Activated T-helper 2 cell treated with anti-CD3 and anti-CD28 coated beads, Interferon-gamma antibody, Interleukin-2, Interleukin-4, amounts not matched to agents 10 μg/mL and 5 μg/mL and 100 μg/mL, durations not matched to agents 14 hours and 24 hours and 36 hours (primary cell): ENCODE measurements at regions not wholly inside any gene's neighbourhood (a gene's known extent, or its start where the extent isn't known, plus 50 kb on each side); places are given as distances from the start of the nearest gene placed in this dataset.
"Not testable (repeated sequence)": the region's sequence is repeated elsewhere in the genome, so short reads cannot be mapped to it uniquely, and the experiment has no call there.

Experiments used
- DNase-seq: peaks from one replicate; pipeline ENCODE4 v3.0.0; 2021; ENCODE audit warnings: low spot score
- H3K27ac Mint-ChIP-seq: one replicate; pipeline ENCODE4 v1.8.0; 2021; ENCODE audit warnings: mixed read lengths
- H3K27me3 Mint-ChIP-seq: one replicate; pipeline ENCODE4 v1.8.0; 2021; ENCODE audit warnings: low read depth, mixed read lengths
- H3K36me3 Mint-ChIP-seq: one replicate; pipeline ENCODE4 v1.8.0; 2021; ENCODE audit warnings: low read depth, mixed read lengths
- H3K4me1 Mint-ChIP-seq: one replicate; pipeline ENCODE4 v1.8.0; 2021; ENCODE audit warnings: low read depth, mixed read lengths
- H3K4me3 Mint-ChIP-seq: one replicate; pipeline ENCODE4 v1.8.0; 2021; ENCODE audit warnings: low read depth, mild to moderate bottlenecking, moderate library complexity, mixed read lengths
- H3K9me3 Mint-ChIP-seq: one replicate; pipeline ENCODE4 v1.8.0; 2021; ENCODE audit warnings: mixed read lengths
- intact Hi-C: fragments of 100-400 bp; cut with micrococcal nuclease; formaldehyde crosslinking; loops from one replicate; pipeline ENCODE4 v1.15.1; 2023

- peaks cover 14% of the 10 kb centered on the region for H3K9me3 Mint-ChIP-seq
- H3K4me3 Mint-ChIP-seq, H3K4me1 Mint-ChIP-seq, intact Hi-C loops, H3K27me3 Mint-ChIP-seq, H3K27ac Mint-ChIP-seq, DNase-seq: not testable (repeated sequence)
- H3K36me3 Mint-ChIP-seq: peaks cover 31% of the 10 kb centered on the region
Observed at GRCh38 chr16:29218171-29218570, 188.3 kb downstream of the NPIPB11 start.

DNA sequence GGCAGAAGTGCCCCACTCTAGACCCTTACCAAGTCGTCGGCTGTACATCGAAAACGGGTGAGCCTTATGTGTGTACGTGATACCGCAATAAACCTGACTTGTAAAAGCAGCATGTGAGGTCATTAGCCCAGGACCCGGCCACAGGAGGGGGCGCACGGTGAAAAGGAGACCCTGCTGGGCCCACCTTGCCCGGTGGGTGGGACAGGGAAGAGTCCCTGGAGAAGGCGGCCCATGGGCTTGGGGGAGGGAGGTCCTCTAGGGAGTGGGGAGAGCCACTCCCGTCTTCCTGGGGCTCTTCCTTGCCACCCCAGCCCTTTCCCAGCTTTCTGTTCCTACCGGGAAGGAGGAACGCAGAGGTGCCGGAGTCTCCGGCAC is 188.8 kb downstream of the NPIPB11 start:
- not testable (repeated sequence) for H3K4me3 Mint-ChIP-seq, DNase-seq, H3K27me3 Mint-ChIP-seq

GRCh38 chr16:29217104-29217751 is 189.3 kb downstream of the NPIPB11 start:
- DNase-seq, intact Hi-C loops, H3K4me3 Mint-ChIP-seq, H3K4me1 Mint-ChIP-seq, H3K27me3 Mint-ChIP-seq, H3K27ac Mint-ChIP-seq: not testable (repeated sequence)
- Mint-ChIP-seq H3K36me3 (peaks cover 31% of the 10 kb centered on the region), H3K9me3 (peaks cover 13% of the 10 kb centered on the region)

More for the DNA sequence above, 188.8 kb downstream of the NPIPB11 start:
- H3K27ac Mint-ChIP-seq, intact Hi-C loops, H3K4me1 Mint-ChIP-seq: not testable (repeated sequence)
- peaks cover 31% of the 10 kb centered on the region for H3K36me3 Mint-ChIP-seq
- H3K9me3 Mint-ChIP-seq: peaks cover 13% of the 10 kb centered on the region

DNA sequence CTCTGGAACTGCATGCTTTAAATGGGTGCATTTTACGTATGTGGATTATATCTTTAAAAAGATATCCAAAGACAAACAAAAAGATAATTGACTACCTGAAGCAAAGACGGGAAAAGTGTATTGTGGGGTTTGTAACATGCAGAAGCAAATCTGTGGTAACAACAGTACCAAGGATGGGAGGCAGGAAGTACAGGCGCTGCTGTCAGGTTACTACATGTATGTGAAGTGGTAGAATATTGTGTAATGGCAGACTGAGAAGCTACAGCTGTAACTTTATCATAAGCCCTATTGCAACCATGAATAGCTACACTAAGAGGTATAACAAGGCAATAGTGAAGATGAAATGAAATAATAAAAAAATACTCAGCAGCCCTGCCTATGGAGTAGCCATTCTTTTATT is 192.7 kb downstream of the NPIPB11 start:
- H3K4me3 Mint-ChIP-seq, H3K27ac Mint-ChIP-seq, H3K4me1 Mint-ChIP-seq, H3K27me3 Mint-ChIP-seq, H3K9me3 Mint-ChIP-seq, DNase-seq, intact Hi-C loops: not testable (repeated sequence)
- peaks cover 19% of the 10 kb centered on the region for H3K36me3 Mint-ChIP-seq

- H3K27ac Mint-ChIP-seq, H3K27me3 Mint-ChIP-seq, H3K9me3 Mint-ChIP-seq, intact Hi-C loops, H3K4me3 Mint-ChIP-seq, H3K4me1 Mint-ChIP-seq, DNase-seq: not testable (repeated sequence)
- H3K36me3 Mint-ChIP-seq: peaks cover 18% of the 10 kb centered on the region
Observed at GRCh38 chr16:29213251-29213650, 193.3 kb downstream of the NPIPB11 start.

DNA sequence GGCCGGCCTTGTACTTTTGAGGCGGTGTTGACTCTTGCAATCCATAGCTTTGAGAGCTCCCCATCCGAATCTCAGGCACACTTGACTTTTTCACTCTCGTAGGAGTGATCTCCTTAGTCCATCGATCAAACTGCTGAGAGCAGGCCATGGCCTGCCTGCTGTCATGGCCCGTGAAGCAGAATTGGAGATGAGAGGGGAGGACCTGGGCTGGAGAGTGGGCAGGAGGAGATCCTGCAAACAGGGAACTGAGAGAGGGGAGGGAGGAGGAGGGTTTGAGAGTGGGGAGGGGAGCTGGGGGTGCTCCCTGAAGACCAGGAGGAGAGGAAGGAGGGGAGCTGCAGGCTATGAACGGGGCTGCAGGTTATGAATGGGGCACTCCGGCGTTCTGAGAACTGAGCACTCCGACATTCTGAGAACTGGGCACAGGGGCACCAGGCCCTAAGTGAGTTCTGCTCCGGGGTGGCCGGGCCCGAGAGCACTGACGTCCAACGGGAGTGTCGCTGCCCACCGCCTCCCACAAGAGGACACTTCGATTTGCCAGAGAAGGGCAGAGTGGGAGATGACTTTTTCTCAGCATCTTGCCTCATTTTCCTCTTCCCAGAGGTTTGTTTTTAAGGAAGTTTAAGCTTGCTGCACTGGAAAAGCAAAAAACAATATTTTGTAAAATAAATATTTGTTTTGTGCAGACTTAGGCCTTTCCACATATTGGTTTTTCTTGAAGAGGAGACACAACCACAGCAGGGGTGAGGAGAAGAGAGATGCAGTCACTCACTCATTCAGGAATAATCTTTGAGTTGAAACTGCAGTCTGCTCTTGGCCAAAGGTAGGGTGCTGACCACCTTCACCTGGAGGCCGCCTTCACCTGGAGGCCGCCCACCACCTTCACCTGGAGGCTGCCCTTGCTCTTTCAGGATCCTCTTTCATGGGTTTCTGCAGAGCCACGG is 194.2 kb downstream of the NPIPB11 start:
- DNase-seq, H3K4me3 Mint-ChIP-seq, H3K9me3 Mint-ChIP-seq, H3K27me3 Mint-ChIP-seq, H3K27ac Mint-ChIP-seq, intact Hi-C loops, H3K4me1 Mint-ChIP-seq: not testable (repeated sequence)
- peaks cover 18% of the 10 kb centered on the region for H3K36me3 Mint-ChIP-seq

GRCh38 chr16:29211456-29211855 is 195.1 kb downstream of the NPIPB11 start:
- not testable (repeated sequence) for H3K4me3 Mint-ChIP-seq
- peaks cover 20% of the 10 kb centered on the region for H3K36me3 Mint-ChIP-seq

DNA sequence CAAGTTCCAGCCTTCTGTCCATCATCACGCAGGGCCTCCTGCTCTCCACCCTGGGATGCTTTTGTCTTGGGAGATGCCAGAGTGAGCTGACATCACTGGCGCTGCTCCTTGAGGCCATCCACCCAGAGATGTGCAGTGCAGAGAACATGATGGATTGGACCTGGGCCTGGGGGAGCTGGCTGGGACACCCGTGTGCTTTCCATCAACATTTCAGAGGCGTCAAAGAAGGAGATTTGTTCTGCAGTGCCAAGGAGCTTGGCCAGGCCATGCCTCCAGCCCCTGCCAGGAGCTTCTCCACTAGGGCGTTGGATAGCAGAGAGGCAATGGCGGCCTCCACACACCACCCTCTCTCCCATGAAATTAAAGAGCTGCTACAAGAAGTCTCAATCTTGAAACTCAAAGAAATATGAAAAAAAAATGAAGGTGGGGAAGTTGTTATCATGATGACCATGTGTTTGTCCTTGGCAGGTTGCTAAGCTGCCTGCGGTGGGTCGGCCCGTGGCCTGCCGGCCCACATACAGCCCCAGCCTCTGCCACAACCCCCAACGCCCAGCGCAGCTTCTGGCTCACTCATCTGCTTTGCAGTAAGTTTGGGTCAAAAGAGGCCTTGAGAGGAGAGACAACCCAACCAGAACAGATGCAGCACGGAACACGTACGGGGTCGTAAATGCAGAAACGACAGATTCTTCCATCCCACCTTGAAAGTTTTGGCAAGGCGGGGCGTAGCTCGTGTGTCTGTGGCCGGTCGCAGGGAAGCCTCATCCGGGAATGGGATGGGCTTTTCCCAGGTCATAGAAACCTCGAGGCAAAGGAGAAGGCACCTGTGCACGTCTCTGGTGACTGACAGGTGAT is 196.0 kb downstream of the NPIPB11 start:
- H3K27ac Mint-ChIP-seq, H3K4me3 Mint-ChIP-seq, intact Hi-C loops, H3K4me1 Mint-ChIP-seq, DNase-seq, H3K27me3 Mint-ChIP-seq: not testable (repeated sequence)
- peaks cover 16% of the 10 kb centered on the region for H3K9me3 Mint-ChIP-seq
- H3K36me3 Mint-ChIP-seq: peaks cover 27% of the 10 kb centered on the region

More at GRCh38 chr16:29211456-29211855, 195.1 kb downstream of the NPIPB11 start:
- H3K4me1 Mint-ChIP-seq, DNase-seq, H3K27ac Mint-ChIP-seq, intact Hi-C loops, H3K27me3 Mint-ChIP-seq, H3K9me3 Mint-ChIP-seq: not testable (repeated sequence)

- H3K27ac Mint-ChIP-seq, intact Hi-C loops, H3K27me3 Mint-ChIP-seq: not testable (repeated sequence)
Observed at GRCh38 chr16:29206120-29206519, 200.4 kb downstream of the NPIPB11 start.

GRCh38 chr16:29205151-29205550 is 201.4 kb downstream of the NPIPB11 start:
- H3K27ac Mint-ChIP-seq, DNase-seq, H3K27me3 Mint-ChIP-seq, H3K4me1 Mint-ChIP-seq, H3K4me3 Mint-ChIP-seq, intact Hi-C loops: not testable (repeated sequence)
- Mint-ChIP-seq H3K36me3 (peaks cover 24% of the 10 kb centered on the region), H3K9me3 (peaks cover 17% of the 10 kb centered on the region)

More at GRCh38 chr16:29206120-29206519, 200.4 kb downstream of the NPIPB11 start:
- Mint-ChIP-seq H3K9me3 (peaks cover 17% of the 10 kb centered on the region), H3K36me3 (peaks cover 27% of the 10 kb centered on the region)
- not testable (repeated sequence) for H3K4me3 Mint-ChIP-seq, DNase-seq, H3K4me1 Mint-ChIP-seq

- no peak for DNase-seq
Observed at GRCh38 chr16:29204806-29205135, 201.7 kb downstream of the NPIPB11 start.

DNA sequence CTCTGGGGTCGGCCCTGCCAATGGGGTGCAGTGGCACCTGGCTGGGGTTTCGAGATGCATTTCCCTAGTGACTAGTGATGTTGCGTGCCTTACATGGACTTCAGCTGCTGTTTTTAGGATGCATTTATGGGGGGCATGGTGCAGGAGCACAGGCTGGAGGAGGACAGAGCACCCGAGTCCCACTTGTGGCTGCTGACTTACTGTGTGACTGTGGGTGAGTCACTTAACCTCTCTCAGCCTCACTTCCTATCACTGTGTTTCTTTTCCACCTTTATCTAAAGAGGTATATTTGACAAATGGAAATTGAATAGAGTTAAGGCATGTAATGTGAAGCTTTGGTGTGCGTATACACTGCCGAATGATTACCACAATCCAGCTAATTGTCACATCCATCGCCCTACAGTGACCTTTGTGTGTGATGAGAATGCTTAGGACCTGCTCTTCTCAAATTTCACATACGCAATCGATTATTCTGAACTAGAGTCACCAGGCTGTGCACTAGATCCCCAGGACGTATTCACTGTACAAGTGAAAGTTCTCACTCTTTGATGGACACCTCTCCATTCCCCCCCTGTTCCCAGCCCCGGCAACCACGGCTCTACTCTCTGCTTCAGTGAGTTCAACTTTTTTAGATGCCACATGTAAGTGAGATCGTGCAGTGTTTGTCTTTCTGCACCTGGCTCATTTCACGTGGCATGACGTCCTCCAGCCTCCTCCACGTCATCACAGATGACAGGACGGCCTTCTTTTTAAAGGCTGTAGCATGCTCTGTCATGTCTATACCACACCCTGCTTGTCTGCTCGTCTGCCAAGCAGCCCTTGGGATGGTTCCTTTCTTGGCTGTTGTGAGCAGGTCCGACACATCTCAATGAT is 202.3 kb downstream of the NPIPB11 start:
- H3K4me1 Mint-ChIP-seq, intact Hi-C loops, H3K4me3 Mint-ChIP-seq, H3K27ac Mint-ChIP-seq, H3K27me3 Mint-ChIP-seq, DNase-seq: not testable (repeated sequence)
- H3K36me3 Mint-ChIP-seq: peaks cover 20% of the 10 kb centered on the region
- peaks cover 17% of the 10 kb centered on the region for H3K9me3 Mint-ChIP-seq

More at GRCh38 chr16:29204806-29205135, 201.7 kb downstream of the NPIPB11 start:
- Mint-ChIP-seq H3K4me3 (no peak overlapping the region), H3K27me3 (no peaks in the 10 kb centered on the region), H3K36me3 (peaks cover 24% of the 10 kb centered on the region), H3K4me1 (no peaks in the 10 kb centered on the region), H3K27ac (no peak overlapping the region), H3K9me3 (peaks cover 17% of the 10 kb centered on the region)
- intact Hi-C loops: no loop called here
